ENCODE measurements at regions not wholly inside any gene's neighbourhood (a gene's known extent, or its start where the extent isn't known, plus 50 kb on each side); places are given as distances from the start of the nearest gene placed in this dataset.

DNA sequence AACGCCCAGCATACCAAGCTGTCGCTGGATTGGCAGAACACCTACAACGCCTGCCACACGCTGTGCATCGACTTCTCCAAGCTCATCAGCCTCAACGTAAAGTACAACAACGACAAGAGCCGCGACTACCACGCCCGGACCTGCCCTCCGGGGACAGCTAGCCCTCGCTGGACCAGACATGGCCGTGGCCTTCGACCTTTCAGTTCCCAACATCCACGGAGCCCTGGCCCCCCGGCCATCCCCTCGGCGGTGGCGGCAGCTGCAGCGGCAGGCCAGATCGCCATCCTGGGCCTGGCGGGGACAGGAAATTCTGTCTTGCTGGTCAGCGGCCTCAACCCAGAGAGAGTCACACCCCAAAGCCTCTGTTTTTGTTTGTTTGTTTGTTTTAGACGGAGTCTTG lies 132.6 kb upstream of the FUT8 start:
- no peak for DNase-seq (ENCODE audit: low read depth)

DNA sequence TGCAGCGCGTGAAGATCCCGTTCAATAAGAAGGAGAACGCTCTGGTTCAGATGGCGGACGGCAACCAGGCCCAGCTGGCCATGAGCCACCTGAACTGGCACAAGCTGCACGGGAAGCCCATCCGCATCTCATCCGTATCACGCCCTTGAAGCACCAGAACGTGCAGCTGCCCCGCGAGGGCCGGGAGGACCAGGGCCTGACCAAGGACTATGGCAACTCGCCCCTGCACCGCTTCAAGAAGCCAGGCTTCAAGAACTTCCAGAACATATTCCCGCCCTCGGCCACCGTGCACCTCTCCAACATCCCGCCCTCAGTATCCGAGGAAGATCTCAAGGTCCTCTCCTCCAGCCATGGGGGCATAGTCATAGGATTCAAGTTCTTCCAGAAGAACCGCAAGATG lies 131.9 kb upstream of the FUT8 start:
- DNase-seq (ENCODE audit: low read depth): no peak

DNA sequence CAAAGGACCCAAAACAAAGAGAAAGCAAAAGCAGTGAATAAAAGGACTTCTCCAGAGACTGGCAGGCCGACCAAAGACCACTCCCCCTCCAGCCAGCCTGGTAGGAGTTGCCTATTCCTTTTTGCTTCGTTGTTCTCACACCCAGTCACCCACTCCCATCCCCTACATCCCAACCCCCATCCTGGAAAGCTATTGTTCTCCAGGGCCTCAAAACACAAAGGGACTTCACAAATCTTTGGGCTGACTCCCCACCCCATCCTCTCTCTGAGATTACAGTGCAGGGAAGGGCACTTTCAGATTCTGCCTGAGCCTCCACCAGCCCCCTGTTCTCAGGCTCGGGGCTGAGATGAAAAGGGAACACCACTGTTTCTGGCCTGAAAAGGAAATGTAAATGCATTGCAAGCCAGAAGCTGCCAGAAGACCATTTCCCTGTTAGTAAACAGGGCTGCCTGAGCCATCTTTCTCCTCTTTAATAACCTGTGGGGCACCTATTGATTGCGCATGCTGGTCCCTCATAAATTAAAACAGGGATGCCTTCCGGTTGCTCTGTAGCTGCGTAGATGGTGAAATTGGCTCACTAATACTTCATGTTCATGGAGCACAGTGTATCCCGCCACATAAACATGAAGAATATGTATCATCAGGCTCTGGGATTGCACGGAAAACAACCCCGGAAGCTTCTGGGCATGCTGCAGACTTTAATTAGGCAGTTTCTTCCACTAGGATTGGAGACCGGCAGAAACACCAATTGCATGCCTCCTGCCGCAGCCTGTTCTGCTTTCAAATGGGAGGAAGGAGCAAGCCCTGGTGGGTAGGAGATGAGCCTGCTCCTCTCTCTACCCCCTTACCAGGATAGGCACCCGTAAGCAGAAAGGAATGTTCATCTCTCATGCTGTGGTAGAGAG lies 130.3 kb upstream of the FUT8 start:
- DNase-seq (ENCODE audit: low read depth): peak; percentile 80

DNA sequence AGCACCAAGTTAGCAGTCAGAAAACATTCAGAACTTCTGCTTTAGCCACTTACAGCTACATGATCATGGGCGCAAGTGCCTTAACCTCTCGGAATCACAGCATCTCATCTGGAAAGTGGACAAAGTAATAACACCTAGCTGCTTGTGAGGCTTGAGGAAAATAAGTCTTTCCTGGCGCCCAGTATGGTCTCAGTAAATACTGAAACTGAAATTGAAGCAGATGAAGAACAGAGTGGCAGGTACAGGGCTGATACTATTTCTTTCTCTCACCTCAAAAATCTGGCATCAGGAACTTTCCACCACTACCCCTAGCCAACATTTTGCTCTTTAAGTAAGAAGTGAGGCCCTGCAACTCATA lies 129.7 kb upstream of the FUT8 start:
- no peak for DNase-seq (ENCODE audit: low read depth)

DNA sequence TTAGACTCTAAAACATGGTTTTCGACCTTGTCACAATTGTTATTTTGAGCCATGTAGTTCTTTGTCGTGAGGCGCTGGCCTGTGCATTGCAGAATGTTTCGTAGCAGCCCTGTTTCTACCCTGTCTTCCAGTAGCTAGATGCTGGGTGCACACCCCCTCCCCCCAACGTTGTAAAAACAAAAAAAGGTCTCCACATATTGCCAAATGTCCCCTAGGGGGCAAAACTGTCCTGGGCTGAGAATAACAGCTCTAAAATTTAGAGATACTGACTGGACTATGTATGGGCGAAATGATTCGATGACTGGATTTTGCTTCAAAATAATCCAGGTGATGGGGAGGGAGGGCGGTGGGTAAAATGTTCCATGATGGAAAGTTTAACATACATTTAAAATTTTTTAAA lies 126.1 kb upstream of the FUT8 start:
- DNase-seq (ENCODE audit: low read depth): peak; percentile 36

DNA sequence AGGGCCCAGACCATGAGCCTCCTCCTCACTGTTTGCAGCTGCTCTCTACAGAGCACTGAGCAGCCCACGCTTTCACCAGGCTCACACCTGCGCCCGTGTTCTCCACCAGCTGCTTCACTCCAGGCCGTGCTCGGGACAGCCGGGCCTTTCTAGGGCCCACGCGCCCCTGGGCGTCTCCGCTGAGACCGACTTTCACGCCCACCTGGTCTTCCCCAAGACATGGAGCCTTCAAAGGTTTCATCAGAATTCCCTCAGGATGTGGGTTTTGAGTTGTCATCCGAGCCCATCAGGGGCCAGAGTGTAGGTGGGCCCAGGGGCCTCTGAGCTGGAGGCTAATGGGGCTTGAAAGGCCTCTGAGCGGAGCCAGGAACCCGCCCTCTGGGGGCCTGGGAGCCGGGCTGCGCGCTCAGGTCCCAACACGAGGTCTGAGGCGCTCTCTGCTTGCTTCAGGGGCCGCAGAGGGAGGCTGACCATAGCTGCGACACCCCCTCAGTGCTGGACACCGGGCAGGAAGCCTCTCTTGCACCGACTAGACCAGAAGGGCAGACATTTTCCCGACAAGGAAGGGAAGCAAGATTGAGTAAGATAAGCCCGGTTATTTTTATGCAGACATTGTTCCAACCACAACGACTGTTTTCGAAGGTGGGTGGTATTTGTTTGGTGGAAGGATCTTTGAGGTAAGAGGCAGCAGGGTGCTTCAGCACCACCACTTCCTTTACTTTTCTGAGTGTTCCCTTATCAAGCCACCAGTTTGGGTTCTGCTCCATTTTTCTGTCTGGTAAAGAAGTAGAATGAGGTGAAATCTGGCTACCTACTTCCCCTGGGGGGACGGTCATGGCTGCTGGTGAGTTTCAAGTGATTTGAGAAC lies 125.0 kb upstream of the FUT8 start:
- DNase-seq (ENCODE audit: low read depth): no peak

DNA sequence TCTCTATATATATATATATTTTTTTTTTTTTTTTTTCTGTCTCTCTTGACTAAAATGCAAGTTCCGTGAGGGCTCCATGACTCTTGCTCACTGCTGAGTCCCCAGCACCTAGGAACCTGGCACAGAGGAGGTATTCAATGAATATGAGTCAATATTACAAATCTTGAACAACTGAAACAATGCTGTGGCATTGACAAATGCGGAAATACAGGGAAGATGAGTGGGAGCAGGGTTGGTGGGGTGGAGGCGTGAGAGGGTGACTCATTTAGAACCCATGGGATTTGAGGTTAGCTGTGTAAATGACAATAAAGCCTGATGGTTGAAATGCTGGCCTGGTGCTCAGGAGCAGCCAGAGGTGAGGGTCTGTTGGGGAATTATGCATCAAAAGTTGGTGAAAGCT lies 121.7 kb upstream of the FUT8 start:
- peak; percentile 96 for DNase-seq (ENCODE audit: low read depth)

DNA sequence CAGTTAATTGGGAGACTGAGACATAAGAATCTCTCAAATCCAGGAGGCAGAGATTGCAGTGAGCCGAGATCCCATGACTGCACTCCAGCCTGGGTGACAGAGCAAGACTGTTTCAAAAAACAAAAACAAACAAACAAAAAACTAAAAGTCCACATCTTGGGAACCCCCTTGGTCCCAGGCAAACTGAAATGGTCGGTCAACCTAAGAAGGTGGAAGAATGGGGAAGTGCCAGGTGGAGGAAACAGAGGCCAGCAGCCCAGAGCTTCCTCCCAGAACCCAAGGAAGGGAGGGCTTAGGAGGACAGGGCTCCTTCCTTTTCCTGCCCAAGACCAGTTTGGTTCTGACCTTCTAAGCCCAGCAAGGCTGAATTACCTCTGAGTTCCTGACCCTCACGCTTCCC lies 121.0 kb upstream of the FUT8 start:
- no peak for DNase-seq (ENCODE audit: low read depth)

DNA sequence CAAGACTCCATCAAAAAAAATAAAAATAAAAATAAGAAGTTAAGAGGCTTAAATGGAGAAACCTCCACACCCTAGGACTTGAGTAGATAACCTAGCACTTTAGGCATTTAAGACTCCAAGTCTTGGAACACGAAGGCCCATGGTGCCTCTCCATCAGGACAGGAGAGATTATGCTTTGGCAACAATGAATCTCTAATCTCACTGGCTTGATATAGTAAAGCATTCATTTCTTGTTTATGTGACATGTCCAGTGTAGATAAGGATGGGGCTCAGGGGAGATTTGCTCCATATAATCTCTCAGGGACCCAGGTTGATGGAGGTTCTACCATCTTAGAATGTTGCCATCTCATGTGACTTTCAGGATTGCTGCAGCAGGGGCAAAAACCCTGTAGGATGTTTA lies 117.7 kb upstream of the FUT8 start:
- no peak for DNase-seq (ENCODE audit: low read depth)

DNA sequence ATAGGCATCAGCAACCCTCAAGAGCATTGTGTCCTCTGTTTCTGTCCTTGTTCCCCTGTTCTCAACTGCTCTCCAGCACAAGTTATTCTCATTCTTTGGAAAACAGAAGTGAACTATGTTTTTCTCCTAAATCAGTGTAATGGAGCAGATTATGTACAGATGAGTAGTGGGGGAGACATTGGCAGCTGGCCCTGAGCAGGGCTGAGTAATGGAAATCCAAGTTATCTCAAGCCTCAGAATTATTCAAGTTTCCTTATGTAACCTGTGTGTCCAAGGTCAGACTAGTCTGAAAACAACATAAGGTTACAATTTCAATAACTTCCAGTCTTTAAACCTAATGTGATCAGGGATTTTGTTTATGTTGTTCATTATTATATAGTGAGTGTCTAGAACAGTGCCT lies 116.1 kb upstream of the FUT8 start:
- no peak for DNase-seq (ENCODE audit: low read depth)

DNA sequence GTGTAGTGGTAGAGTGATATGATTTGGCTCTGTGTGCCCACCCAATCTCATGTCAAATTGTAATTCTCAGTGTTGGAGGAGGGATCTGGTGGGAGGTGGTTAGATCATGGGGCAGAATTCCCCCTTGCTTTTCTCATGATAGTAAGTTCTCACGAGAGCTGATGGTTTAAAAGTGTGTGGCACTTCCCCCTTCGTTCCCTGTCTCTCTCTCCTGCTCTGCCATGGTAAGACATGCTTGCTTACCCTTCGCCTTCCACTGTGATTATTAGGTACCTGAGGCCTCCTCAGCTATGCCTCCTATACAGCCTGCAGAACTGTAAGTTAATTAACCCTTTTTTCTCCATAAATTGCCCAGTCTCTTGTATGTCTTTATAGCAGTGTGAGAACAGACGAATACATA lies 115.7 kb upstream of the FUT8 start:
- DNase-seq (ENCODE audit: low read depth): no peak

DNA sequence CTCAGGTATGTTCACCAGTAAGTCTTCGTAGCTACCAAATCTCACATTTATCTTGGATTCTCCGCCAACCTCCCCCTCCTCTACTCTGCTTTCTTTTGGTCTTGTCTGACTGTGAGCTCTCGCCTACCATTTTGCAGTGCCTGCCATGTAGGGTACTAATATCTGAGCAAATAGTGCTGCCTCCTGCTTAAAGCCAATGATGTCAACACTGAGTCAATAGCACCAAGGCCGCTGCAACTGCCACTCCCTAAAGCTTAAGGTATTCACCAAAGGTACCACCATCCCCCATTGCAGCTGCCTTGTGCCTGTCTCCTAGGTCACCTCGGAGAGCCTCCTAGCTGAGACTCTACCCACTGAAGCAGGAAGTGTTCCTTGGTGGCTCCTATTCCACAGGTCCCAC lies 114.8 kb upstream of the FUT8 start:
- DNase-seq (ENCODE audit: low read depth): no peak

DNA sequence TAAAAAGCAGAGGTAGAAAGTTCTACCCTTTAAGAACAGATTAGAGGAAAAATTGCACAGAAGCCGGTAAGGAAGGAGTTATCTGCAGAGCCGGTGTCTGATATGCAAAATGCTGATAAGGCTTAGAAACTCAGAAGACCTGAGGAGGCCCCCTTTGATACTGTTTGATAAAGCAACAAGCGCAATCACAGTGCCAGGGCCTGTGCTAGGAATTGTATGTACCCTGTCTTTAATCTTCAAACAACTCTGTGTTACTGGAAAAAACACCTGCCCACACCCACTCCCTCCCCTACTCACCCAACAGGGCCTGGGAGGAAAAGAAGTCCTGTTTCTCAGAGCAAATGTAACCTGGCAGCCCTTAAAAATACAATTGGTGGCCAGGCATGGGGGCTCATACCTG lies 112.7 kb upstream of the FUT8 start:
- DNase-seq (ENCODE audit: low read depth): no peak

DNA sequence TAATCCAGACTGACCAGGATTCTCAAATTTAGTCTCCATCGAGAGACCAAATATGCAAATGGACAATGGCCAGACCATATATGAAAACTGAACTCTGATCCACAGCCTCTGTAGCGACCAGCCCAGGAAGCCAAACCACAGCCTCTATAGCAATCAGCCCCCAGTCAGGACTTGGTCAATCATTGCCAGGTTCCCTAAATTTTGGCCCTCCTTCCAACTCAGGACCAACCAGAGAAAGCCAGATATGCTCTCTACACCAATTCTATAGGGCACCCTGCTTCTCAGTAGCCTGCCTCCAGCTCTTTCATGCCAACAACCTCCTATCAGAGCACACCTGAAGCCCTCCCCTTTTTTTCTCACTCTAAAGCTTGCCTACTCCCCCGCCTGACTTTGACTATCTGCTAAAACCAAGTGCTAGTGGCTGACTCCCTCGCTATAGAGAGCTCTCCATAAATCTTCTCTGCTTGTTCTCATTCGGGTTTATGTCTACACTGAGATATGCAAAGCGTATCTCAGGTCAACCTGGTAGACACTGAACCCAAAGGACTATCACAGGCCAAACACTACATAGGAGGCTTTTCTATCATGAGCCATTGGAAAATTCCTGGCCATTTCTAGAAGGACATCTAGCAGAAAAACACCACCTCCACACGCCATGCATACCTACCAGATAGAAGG lies 110.5 kb upstream of the FUT8 start:
- no peak for DNase-seq (ENCODE audit: low read depth)

DNA sequence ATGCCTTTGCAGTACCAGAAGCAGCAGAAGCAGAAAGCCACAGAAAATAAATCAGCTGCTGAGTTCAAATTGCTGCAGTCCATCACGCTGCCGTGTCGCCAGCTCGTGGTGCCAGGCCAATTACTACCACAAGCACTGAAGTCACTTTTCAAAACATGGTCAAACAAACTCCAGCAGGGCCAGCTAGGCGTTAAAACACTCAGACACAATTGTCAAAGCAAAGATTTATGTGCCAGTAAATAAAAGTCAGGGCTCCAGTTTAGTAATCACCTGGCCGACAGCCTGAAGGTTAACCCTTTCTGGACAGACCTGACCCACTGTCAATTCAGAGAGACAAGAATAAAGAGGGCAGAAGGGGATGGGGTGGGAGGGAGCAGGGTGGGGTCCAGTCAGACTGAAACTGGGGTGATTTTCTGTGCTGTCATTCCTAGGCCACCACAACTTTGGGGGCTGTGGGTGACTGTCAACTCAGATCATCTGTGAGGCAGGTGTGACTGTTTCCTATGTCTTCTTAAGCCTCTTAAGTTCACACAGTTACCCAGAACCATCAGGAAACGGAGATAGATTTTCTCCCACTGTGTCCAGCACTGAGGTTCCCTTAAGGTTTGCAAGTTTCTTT lies 109.8 kb upstream of the FUT8 start:
- no peak for DNase-seq (ENCODE audit: low read depth)

DNA sequence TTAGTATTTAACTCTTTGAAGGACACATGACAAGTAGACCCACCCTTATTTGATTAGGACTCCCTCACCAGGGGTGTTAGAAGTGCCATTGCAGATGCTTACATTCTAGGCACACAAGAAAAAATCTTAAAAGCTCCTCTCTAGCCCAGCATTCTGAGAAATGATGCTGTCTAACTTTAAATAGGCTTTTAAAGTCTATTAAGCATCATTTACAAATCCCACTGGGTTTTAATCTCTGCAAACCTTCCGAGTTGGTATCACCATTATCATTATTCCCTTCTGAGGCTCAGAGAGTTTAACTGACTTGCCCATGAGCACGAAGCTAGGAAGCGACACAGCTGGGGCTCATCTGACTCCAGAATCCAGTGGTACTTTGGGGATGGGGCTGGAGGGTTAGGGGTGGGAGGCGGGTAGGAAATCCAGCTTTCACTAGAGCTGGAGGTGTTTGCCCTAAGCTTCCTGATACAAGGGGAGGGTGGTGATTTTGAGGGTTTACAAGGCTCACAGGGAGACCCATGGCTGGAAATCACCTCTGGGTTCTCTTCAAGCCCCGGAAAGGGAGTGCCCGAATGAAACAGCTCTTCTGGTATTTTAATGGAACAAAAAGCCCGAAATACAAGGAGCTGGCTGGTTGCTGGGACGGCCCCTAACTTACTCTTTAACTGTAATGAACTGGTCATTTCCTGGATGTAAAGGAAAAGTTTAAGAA lies 109.2 kb upstream of the FUT8 start:
- DNase-seq (ENCODE audit: low read depth): no peak

DNA sequence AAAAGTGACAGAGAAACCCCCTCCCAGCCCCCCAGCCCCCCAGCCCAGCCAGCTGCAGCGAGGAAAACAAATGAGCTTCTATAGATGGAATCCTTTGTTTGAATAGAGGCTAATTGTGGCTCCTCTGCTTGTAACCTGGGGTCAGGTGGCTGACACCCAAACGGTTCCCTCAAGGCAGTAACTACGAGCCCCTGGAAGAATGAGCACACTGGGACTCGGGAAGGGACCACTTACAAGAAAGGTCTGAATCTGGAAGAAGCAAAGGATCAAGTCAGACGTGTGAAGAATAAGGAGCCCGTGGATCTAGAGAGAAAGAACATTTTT lies 108.7 kb upstream of the FUT8 start:
- no peak for DNase-seq (ENCODE audit: low read depth)

DNA sequence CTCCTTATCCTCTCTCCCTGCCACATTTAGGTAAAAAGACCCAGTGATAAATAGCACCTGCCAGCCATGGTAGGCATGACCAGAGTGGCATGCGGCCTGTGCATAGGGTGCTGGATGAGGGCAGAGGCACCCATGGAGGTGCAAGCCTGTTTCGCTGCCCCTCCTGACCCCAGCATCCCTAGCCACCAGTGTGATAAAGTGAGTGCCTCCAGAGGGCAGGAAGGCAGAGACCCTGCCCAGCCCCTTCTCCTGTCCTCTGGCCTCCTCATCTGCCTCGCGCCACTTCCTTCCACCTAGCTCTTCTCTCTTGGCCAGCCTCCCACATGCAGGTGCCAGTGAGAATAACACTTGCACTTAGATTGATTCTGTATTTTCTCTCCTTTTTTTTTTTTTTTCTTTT lies 108.3 kb upstream of the FUT8 start:
- DNase-seq (ENCODE audit: low read depth): no peak

DNA sequence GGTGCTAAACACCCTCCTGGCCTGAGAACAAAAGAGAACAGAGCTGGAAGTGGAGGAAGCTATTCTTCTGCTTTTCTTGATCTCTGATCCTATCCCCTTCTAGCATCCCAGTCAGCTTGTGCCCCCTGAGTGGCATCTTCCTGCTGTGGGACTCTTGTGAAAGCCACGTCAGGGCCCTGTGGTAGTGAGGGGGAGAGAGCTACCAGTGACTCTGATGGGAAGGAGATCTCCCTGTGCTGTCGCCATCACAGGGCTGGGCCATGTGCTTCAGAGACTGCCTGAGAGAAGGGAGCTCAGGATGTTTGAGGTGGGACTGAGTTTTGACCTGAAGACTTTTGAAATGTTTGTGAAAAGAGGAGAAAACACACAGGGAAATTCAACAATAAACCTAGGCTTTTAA lies 107.6 kb upstream of the FUT8 start:
- no peak for DNase-seq (ENCODE audit: low read depth)

DNA sequence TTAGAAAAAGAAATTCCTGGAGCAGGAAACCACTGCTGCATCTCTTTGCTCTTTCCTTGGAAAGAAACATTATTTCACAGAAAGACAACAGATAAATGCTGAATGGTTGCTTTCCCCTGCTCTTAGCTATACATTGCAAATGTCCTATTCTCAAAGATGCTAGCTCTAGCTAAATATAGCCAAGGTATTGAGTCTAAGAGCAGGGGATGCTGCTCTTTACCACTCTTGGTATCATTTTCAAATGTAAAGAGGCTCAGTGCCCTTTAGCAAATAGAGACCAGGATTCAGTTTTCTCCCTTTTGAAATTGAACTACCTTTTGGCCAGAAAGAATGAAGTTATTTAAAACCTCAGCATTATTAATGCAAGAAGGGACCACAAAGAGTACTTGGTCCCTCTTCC lies 104.0 kb upstream of the FUT8 start:
- DNase-seq (ENCODE audit: low read depth): no peak

DNA sequence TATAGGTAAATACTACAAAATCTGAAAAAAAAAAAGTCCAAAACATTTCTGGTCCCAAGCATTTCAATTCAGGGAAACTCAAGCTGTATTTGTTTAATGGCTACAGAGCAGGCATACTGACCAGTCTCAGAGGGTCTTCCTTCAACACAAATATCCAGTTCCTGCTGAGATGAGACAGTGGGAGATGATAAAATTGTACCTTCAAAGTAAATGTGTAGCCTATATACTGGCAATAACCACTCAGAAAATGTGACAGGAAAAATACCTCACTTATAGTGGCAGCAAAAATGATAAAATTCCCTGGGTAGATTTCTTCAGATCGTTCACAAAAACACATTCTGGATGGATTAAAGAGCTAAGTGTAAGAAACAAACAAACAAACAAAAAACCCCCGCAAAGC lies 102.0 kb upstream of the FUT8 start:
- DNase-seq (ENCODE audit: low read depth): no peak

DNA sequence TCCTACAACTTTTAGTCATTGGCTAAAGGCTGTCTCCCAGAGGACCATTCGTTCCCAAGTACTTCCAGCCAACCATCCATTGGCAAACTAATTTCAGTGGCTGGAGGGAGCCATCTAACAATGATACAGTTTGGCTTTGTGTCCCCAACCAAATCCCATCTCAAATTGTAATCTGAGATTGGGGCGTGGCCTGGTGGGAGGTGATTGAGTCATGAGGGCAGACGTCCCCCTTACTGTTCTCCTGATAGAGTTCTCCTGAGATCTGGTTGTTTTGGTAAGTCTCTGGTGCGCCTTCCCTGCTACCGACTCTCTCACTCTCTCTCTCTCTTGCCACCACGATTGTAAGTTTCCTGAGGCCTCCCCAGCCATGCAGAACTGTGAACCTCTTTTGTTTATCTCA lies 99.7 kb upstream of the FUT8 start:
- no peak for DNase-seq (ENCODE audit: low read depth)

Data from LHCN-M2 (cell line).